ENCODE measurements at regions not wholly inside any gene's neighbourhood (a gene's known extent, or its start where the extent isn't known, plus 50 kb on each side); places are given as distances from the start of the nearest gene placed in this dataset.
A peak's percentile ranks its signal among the peaks of the same experiment; 100 is the strongest.

GRCh38 chr6:6796818-6797217, 208.3 kb downstream of the LY86 start:
- H3K36me3 Mint-ChIP-seq, result no peaks in the 10 kb centered on the region
- H3K27me3 Mint-ChIP-seq (ENCODE audit: insufficient read depth, low read depth), result peaks cover 2% of the 10 kb centered on the region
- no peaks in the 10 kb centered on the region for H3K9me3 Mint-ChIP-seq
- H3K4me2 ChIP-seq, result no peak overlapping the region
- no peaks in the 10 kb centered on the region for H3K9me3 ChIP-seq (ENCODE audit: low read depth)
- H3K4me3 Mint-ChIP-seq, result no peak overlapping the region
- H2AFZ ChIP-seq (replicated peaks), result no peak overlapping the region
- no peak overlapping the region for H3K9ac ChIP-seq
- no peaks in the 10 kb centered on the region for H3K79me2 ChIP-seq (ENCODE audit: low read depth)
- TF ChIP-seq CTCF (IDR thresholded peaks at IDR 0.05), result no peak
- no peak for TF ChIP-seq EZH2phosphoT487 (IDR thresholded peaks at IDR 0.05)
- no peak for TF ChIP-seq EZH2 (IDR thresholded peaks at IDR 0.05)
- no peak overlapping the region for H3K27ac ChIP-seq
- DNase-seq (ENCODE audit: low spot score), result no peak
- peaks cover 9% of the 10 kb centered on the region for H3K4me1 Mint-ChIP-seq
- H3F3A ChIP-seq (ENCODE audit: low read depth), result no peaks in the 10 kb centered on the region
- H3K27me3 ChIP-seq, result no peaks in the 10 kb centered on the region
- no peaks in the 10 kb centered on the region for H4K20me1 ChIP-seq (ENCODE audit: low read depth)
- no peak overlapping the region for H3K27ac Mint-ChIP-seq
- H3K4me3 ChIP-seq, result no peak overlapping the region
- H3K36me3 ChIP-seq, result no peaks in the 10 kb centered on the region
- no peaks in the 10 kb centered on the region for H3K4me1 ChIP-seq

- Histone ChIP-seq H3K27me3 (no peaks in the 10 kb centered on the region), H3K9me3 (ENCODE audit: low read depth) (no peaks in the 10 kb centered on the region), H3K9ac (no peak overlapping the region), H3K4me1 (no peaks in the 10 kb centered on the region), H3K4me3 (no peak overlapping the region), H3K36me3 (no peaks in the 10 kb centered on the region), H3K27ac (no peak overlapping the region), H3K79me2 (ENCODE audit: low read depth) (no peaks in the 10 kb centered on the region), H4K20me1 (ENCODE audit: low read depth) (no peaks in the 10 kb centered on the region), H3K4me2 (no peak overlapping the region), H2AFZ (replicated peaks) (peak overlapping the region; percentile 57), H3F3A (ENCODE audit: low read depth) (no peaks in the 10 kb centered on the region)
- no peaks in the 10 kb centered on the region for H3K9me3 Mint-ChIP-seq
- no peak for DNase-seq (ENCODE audit: low spot score)
- no peak overlapping the region for H3K4me3 Mint-ChIP-seq
- no peaks in the 10 kb centered on the region for H3K36me3 Mint-ChIP-seq
- H3K27me3 Mint-ChIP-seq (ENCODE audit: insufficient read depth, low read depth), result peaks cover 7% of the 10 kb centered on the region
- no peak overlapping the region for H3K27ac Mint-ChIP-seq
- no peak for TF ChIP-seq CTCF (IDR thresholded peaks at IDR 0.05)
- H3K4me1 Mint-ChIP-seq, result peaks cover 15% of the 10 kb centered on the region
These were observed 209.9 kb downstream of the LY86 start for GRCh38 chr6:6798448-6798860.

- no peaks in the 10 kb centered on the region for H3K9me3 ChIP-seq (ENCODE audit: low read depth)
- H3K4me3 ChIP-seq, result no peak overlapping the region
- H3K36me3 ChIP-seq, result no peaks in the 10 kb centered on the region
- no peaks in the 10 kb centered on the region for H3K79me2 ChIP-seq (ENCODE audit: low read depth)
- H3K27me3 ChIP-seq, result no peaks in the 10 kb centered on the region
- H3K9ac ChIP-seq, result no peak overlapping the region
- no peak for TF ChIP-seq EZH2phosphoT487 (IDR thresholded peaks at IDR 0.05)
- no peak for TF ChIP-seq EZH2 (IDR thresholded peaks at IDR 0.05)
- no peak for TF ChIP-seq CTCF (IDR thresholded peaks at IDR 0.05)
- H4K20me1 ChIP-seq (ENCODE audit: low read depth), result no peaks in the 10 kb centered on the region
- no peaks in the 10 kb centered on the region for H3K9me3 Mint-ChIP-seq
- DNase-seq (ENCODE audit: low spot score), result no peak
- H3K4me2 ChIP-seq, result no peak overlapping the region
- no peak overlapping the region for H2AFZ ChIP-seq (replicated peaks)
- no peaks in the 10 kb centered on the region for H3K36me3 Mint-ChIP-seq
- no peak overlapping the region for H3K27ac ChIP-seq
- H3K4me3 Mint-ChIP-seq, result no peak overlapping the region
- H3K4me1 Mint-ChIP-seq, result peaks cover 15% of the 10 kb centered on the region
- H3F3A ChIP-seq (ENCODE audit: low read depth), result no peaks in the 10 kb centered on the region
- H3K4me1 ChIP-seq, result no peaks in the 10 kb centered on the region
- no peak overlapping the region for H3K27ac Mint-ChIP-seq
- H3K27me3 Mint-ChIP-seq (ENCODE audit: insufficient read depth, low read depth), result peaks cover 12% of the 10 kb centered on the region
These were observed 212.4 kb downstream of the LY86 start for GRCh38 chr6:6801005-6801335.

All from neural progenitor cell (in vitro differentiated cells).